Tibial nerve (tissue), 3 donors: ENCODE measurements at regions not wholly inside any gene's neighbourhood (a gene's known extent, or its start where the extent isn't known, plus 50 kb on each side); places are given as distances from the start of the nearest gene placed in this dataset.

Source experiments
- POLR2A ChIP-seq, 2 donors: fragments of 450-650 bp; IDR thresholded peaks; one replicate each; pipeline ENCODE4 v1.6.1; 2017; ENCODE audit warnings: antibody characterized with exemption in 2 of 2, mild to moderate bottlenecking in 2 of 2, moderate library complexity in 2 of 2
- TF ChIP-seq, protein P1 (sequence below), 5 experiments: fragments of 200-600 bp in 3 of 5; fragments of 450-650 bp in 2 of 5; sonication (generic) in 3 of 5; IDR thresholded peaks; one replicate each; pipeline ENCODE4 v1.5.1; 2016 to 2019; ENCODE audit warnings: antibody characterized with exemption in 5 of 5, mild to moderate bottlenecking in 3 of 5, moderate library complexity in 2 of 5

- no peak for TF ChIP-seq POLR2A (IDR thresholded peaks at IDR 0.05)
- TF ChIP-seq, protein P1, sequence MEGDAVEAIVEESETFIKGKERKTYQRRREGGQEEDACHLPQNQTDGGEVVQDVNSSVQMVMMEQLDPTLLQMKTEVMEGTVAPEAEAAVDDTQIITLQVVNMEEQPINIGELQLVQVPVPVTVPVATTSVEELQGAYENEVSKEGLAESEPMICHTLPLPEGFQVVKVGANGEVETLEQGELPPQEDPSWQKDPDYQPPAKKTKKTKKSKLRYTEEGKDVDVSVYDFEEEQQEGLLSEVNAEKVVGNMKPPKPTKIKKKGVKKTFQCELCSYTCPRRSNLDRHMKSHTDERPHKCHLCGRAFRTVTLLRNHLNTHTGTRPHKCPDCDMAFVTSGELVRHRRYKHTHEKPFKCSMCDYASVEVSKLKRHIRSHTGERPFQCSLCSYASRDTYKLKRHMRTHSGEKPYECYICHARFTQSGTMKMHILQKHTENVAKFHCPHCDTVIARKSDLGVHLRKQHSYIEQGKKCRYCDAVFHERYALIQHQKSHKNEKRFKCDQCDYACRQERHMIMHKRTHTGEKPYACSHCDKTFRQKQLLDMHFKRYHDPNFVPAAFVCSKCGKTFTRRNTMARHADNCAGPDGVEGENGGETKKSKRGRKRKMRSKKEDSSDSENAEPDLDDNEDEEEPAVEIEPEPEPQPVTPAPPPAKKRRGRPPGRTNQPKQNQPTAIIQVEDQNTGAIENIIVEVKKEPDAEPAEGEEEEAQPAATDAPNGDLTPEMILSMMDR (IDR thresholded peaks at IDR 0.05), result no peak
Measured at GRCh38 chr7:115578576-115578975, 452.0 kb downstream of the TFEC start.
